Trophoblast cell (in vitro differentiated cells and primary cell): ENCODE measurements at regions not wholly inside any gene's neighbourhood (a gene's known extent, or its start where the extent isn't known, plus 50 kb on each side); places are given as distances from the start of the nearest gene placed in this dataset.
"Not testable (repeated sequence)": the region's sequence is repeated elsewhere in the genome, so short reads cannot be mapped to it uniquely, and the experiment has no call there.

Experiments used
- DNase-seq, 2 donors: peaks; one replicate each; pipeline ENCODE4 v3.0.0-alpha.2; 2016
- H2AFZ ChIP-seq: 2 replicates; pipeline ENCODE4 v1.6.1; 2013; ENCODE audit warnings: low read length, moderate library complexity, mild to moderate bottlenecking; ENCODE audit not compliant: insufficient read depth, poor library complexity
- H2AK5ac ChIP-seq: 2 replicates; pipeline ENCODE4 v1.6.1; 2013; ENCODE audit warnings: mild to moderate bottlenecking, low read length
- H2BK120ac ChIP-seq: 2 replicates; pipeline ENCODE4 v1.6.1; 2013; ENCODE audit warnings: low read length, mild to moderate bottlenecking, moderate library complexity; ENCODE audit not compliant: insufficient read depth, poor library complexity
- H2BK12ac ChIP-seq: 2 replicates; pipeline ENCODE4 v1.6.1; 2013; ENCODE audit warnings: mild to moderate bottlenecking, low read length, moderate library complexity
- H2BK5ac ChIP-seq: 2 replicates; pipeline ENCODE4 v1.6.1; 2013; ENCODE audit warnings: low read length, low read depth, moderate library complexity, mild to moderate bottlenecking; ENCODE audit not compliant: poor library complexity
- H3K14ac ChIP-seq: 2 replicates; pipeline ENCODE4 v1.6.1; 2013; ENCODE audit warnings: mild to moderate bottlenecking, low read length
- H3K18ac ChIP-seq: 2 replicates; pipeline ENCODE4 v1.6.1; 2013; ENCODE audit warnings: mild to moderate bottlenecking, low read length
- H3K23ac ChIP-seq: 2 replicates; pipeline ENCODE4 v1.6.1; 2013; ENCODE audit warnings: low read length
- H3K27ac ChIP-seq: 2 replicates; pipeline ENCODE4 v1.5.1; 2013; ENCODE audit warnings: low read depth, mild to moderate bottlenecking, inconsistent platforms, low read length, moderate library complexity
- H3K27me3 ChIP-seq: 2 replicates; pipeline ENCODE4 v1.6.1; 2013; ENCODE audit warnings: inconsistent platforms, mild to moderate bottlenecking, low read length, moderate library complexity; ENCODE audit not compliant: insufficient read depth
- H3K36me3 ChIP-seq, 2 experiments: 1 replicate in 1 of 2; 2 replicates in 1 of 2; pipeline ENCODE4 v1.6.1; 2013; ENCODE audit warnings: low read length in 2 of 2, mild to moderate bottlenecking in 2 of 2, moderate library complexity in 1 of 2; ENCODE audit not compliant: insufficient read depth in 2 of 2, control insufficient read depth in 1 of 2
- H3K4ac ChIP-seq: 2 replicates; pipeline ENCODE4 v1.6.1; 2013; ENCODE audit warnings: low read depth, mild to moderate bottlenecking, low read length, moderate library complexity
- H3K4me1 ChIP-seq, 2 experiments: 1 replicate in 1 of 2; 2 replicates in 1 of 2; pipeline ENCODE4 v1.6.1; 2013; ENCODE audit warnings: low read length in 2 of 2, mild to moderate bottlenecking in 2 of 2, moderate library complexity in 1 of 2; ENCODE audit not compliant: insufficient read depth in 2 of 2, control insufficient read depth in 1 of 2
- H3K4me2 ChIP-seq: 2 replicates; pipeline ENCODE4 v1.6.1; 2013; ENCODE audit warnings: inconsistent platforms, mild to moderate bottlenecking, low read length, moderate library complexity
- H3K4me3 ChIP-seq: 2 replicates; pipeline ENCODE4 v1.5.1; 2013; ENCODE audit warnings: mild to moderate bottlenecking, low read depth, low read length, inconsistent platforms
- H3K79me1 ChIP-seq: one replicate; pipeline ENCODE4 v1.6.1; 2013; ENCODE audit warnings: low read length
- H3K79me2 ChIP-seq: 2 replicates; pipeline ENCODE4 v1.6.1; 2013; ENCODE audit warnings: low read length, mild to moderate bottlenecking; ENCODE audit not compliant: control insufficient read depth, insufficient read depth, poor library complexity
- H3K9ac ChIP-seq: 2 replicates; pipeline ENCODE4 v1.6.1; 2013; ENCODE audit warnings: mild to moderate bottlenecking, low read length
- H3K9me3 ChIP-seq: 2 replicates; pipeline ENCODE4 v1.6.1; 2013; ENCODE audit warnings: low read depth, mild to moderate bottlenecking, control low read depth, inconsistent platforms, low read length; ENCODE audit not compliant: insufficient read depth
- H4K12ac ChIP-seq: 2 replicates; pipeline ENCODE4 v1.6.1; 2013; ENCODE audit warnings: low read depth, mild to moderate bottlenecking, low read length, moderate library complexity
- H4K8ac ChIP-seq: 2 replicates; pipeline ENCODE4 v1.6.1; 2013; ENCODE audit warnings: low read depth, mild to moderate bottlenecking, low read length, moderate library complexity
- H4K91ac ChIP-seq: one replicate; pipeline ENCODE4 v1.6.1; 2013; ENCODE audit warnings: low read depth, mild to moderate bottlenecking, low read length, moderate library complexity
- WGBS: extraction: QIAGEN DNeasy Blood & Tissue Kit; methylation state at CpG from one replicate; pipeline ENCODE4 v1.1.7; 2013; ENCODE audit warnings: missing lambda C conversion rate; ENCODE audit not compliant: insufficient read length, insufficient coverage; ENCODE audit errors: extremely low coverage; 5-methylcytosine and 5-hydroxymethylcytosine counted together

DNA sequence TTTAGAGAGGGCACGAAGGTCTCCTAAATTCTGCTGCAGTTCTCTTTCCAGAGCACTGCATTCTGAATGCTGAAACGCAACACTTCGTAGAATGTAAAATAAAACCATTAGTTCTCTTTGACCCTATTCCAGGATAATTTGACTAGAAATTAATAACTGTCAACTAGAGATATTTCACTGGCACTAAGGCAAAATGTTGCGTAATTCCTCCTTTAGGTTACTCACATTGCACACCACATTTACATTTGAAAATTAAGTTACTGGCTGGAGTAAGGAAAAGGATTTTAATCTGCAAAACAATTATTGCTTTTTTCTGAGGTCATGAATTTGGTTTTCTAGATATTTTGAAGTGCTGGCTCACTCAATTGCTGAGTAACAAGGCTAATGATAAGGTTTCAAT, 58.0 kb upstream of the TRHDE start:
- Histone ChIP-seq H3K79me1 (no peaks in the 10 kb centered on the region), H3K4me3 (no peak overlapping the region), H3K27ac (no peak overlapping the region), H4K12ac (no peak overlapping the region), H2AK5ac (no peak overlapping the region), H2AFZ (no peak overlapping the region), H3K4me1 (no peaks in the 10 kb centered on the region), H3K27me3 (no peaks in the 10 kb centered on the region), H4K91ac (no peak overlapping the region), H3K79me2 (no peaks in the 10 kb centered on the region), H3K18ac (no peak overlapping the region), H2BK12ac (no peak overlapping the region), H3K14ac (no peak overlapping the region), H2BK5ac (no peak overlapping the region), H3K4ac (no peak overlapping the region), H3K23ac (no peak overlapping the region), H4K8ac (no peak overlapping the region), H3K36me3 (no peaks in the 10 kb centered on the region), H3K9ac (no peak overlapping the region), H3K4me2 (no peak overlapping the region), H2BK120ac (no peak overlapping the region), H3K9me3 (no peaks in the 10 kb centered on the region)
- DNase-seq: no peak
- WGBS: no CpG with 5 or more reads among the region's 4 CpGs

- H3K4me2 ChIP-seq, H3K79me2 ChIP-seq, H3K36me3 ChIP-seq, H3K4me3 ChIP-seq, H4K8ac ChIP-seq, H3K27ac ChIP-seq, H3K9me3 ChIP-seq, DNase-seq, H3K79me1 ChIP-seq, H3K23ac ChIP-seq, H3K18ac ChIP-seq, H2BK5ac ChIP-seq, H3K4me1 ChIP-seq, H2BK120ac ChIP-seq, H2AK5ac ChIP-seq, H2AFZ ChIP-seq, H2BK12ac ChIP-seq, H3K27me3 ChIP-seq, H3K14ac ChIP-seq, H4K91ac ChIP-seq, H3K4ac ChIP-seq, H3K9ac ChIP-seq, H4K12ac ChIP-seq: not testable (repeated sequence)
- WGBS: no CpG with 5 or more reads among the region's 3 CpGs
Measured at GRCh38 chr12:72215287-72215686, 56.9 kb upstream of the TRHDE start.

- Histone ChIP-seq H3K4me1 (no peaks in the 10 kb centered on the region), H4K8ac (no peak overlapping the region), H3K79me2 (no peaks in the 10 kb centered on the region), H3K4me3 (no peak overlapping the region), H4K91ac (no peak overlapping the region), H3K18ac (no peak overlapping the region), H3K9me3 (no peaks in the 10 kb centered on the region), H3K4ac (no peak overlapping the region), H3K14ac (no peak overlapping the region), H4K12ac (no peak overlapping the region), H3K4me2 (no peak overlapping the region), H3K27me3 (no peaks in the 10 kb centered on the region), H3K23ac (no peak overlapping the region), H2AK5ac (no peak overlapping the region), H2AFZ (no peak overlapping the region), H3K27ac (no peak overlapping the region), H2BK12ac (no peak overlapping the region), H2BK120ac (no peak overlapping the region), H2BK5ac (no peak overlapping the region), H3K79me1 (no peaks in the 10 kb centered on the region), H3K9ac (no peak overlapping the region), H3K36me3 (no peaks in the 10 kb centered on the region)
- no peak for DNase-seq
Measured at GRCh38 chr12:72219937-72220336, 52.2 kb upstream of the TRHDE start.
